Immature natural killer cell (primary cell): ENCODE measurements at regions not wholly inside any gene's neighbourhood (a gene's known extent, or its start where the extent isn't known, plus 50 kb on each side); places are given as distances from the start of the nearest gene placed in this dataset.

Experiments
- DNase-seq, 3 donors: peaks; one replicate each; pipeline ENCODE4 v3.0.0; 2022; ENCODE audit warnings: mixed read lengths in 1 of 3
- H3K27ac Mint-ChIP-seq, 6 donors: one replicate each; pipeline ENCODE4 v1.8.0; 2020; ENCODE audit warnings: mixed read lengths in 6 of 6, mild to moderate bottlenecking in 5 of 6, inconsistent platforms in 4 of 6, moderate library complexity in 3 of 6
- H3K27me3 Mint-ChIP-seq, 3 donors: one replicate each; pipeline ENCODE4 v1.8.0; 2020 to 2021; ENCODE audit warnings: low read depth in 3 of 3, mild to moderate bottlenecking in 3 of 3, mixed read lengths in 3 of 3, moderate library complexity in 3 of 3, inconsistent platforms in 1 of 3
- H3K36me3 Mint-ChIP-seq, 3 donors: one replicate each; pipeline ENCODE4 v1.8.0; 2020; ENCODE audit warnings: mixed read lengths in 3 of 3, inconsistent platforms in 2 of 3, mild to moderate bottlenecking in 2 of 3
- H3K4me1 Mint-ChIP-seq, 2 donors: one replicate each; pipeline ENCODE4 v1.8.0; 2020; ENCODE audit warnings: inconsistent platforms in 2 of 2, mild to moderate bottlenecking in 2 of 2, mixed read lengths in 2 of 2, moderate library complexity in 1 of 2
- H3K4me3 Mint-ChIP-seq, 5 donors: one replicate each; pipeline ENCODE4 v1.8.0; 2020; ENCODE audit warnings: mild to moderate bottlenecking in 5 of 5, mixed read lengths in 5 of 5, inconsistent platforms in 3 of 5, moderate library complexity in 3 of 5
- H3K9me3 Mint-ChIP-seq, 6 donors: one replicate each; pipeline ENCODE4 v1.8.0; 2020; ENCODE audit warnings: mild to moderate bottlenecking in 6 of 6, mixed read lengths in 6 of 6, inconsistent platforms in 4 of 6, moderate library complexity in 3 of 6

- H3K4me3 Mint-ChIP-seq: no peak overlapping the region
- H3K27me3 Mint-ChIP-seq: peaks cover 8 to 12% (median 10%) of the 10 kb centered on the region in 3 donors
- H3K9me3 Mint-ChIP-seq: peaks cover 0 to 2% (median 0%) of the 10 kb centered on the region in 6 donors
- DNase-seq: no peak
- H3K36me3 Mint-ChIP-seq: no peaks in the 10 kb centered on the region
- H3K4me1 Mint-ChIP-seq: peaks cover 5 to 8% of the 10 kb centered on the region in 2 donors
- no peak overlapping the region for H3K27ac Mint-ChIP-seq
Measured at GRCh38 chr3:194080913-194081800, 54.8 kb upstream of the HES1 start.

GRCh38 chr3:194081826-194082225 is 54.1 kb upstream of the HES1 start:
- no peak overlapping the region for H3K27ac Mint-ChIP-seq
- peaks cover 5 to 8% of the 10 kb centered on the region in 2 donors for H3K4me1 Mint-ChIP-seq
- peaks cover 10 to 12% (median 10%) of the 10 kb centered on the region in 3 donors for H3K27me3 Mint-ChIP-seq
- peaks cover 0 to 2% (median 0%) of the 10 kb centered on the region in 6 donors for H3K9me3 Mint-ChIP-seq
- no peak overlapping the region for H3K4me3 Mint-ChIP-seq
- no peaks in the 10 kb centered on the region for H3K36me3 Mint-ChIP-seq
- DNase-seq: no peak

GRCh38 chr3:194082743-194083636 is 53.0 kb upstream of the HES1 start:
- peaks cover 5 to 8% of the 10 kb centered on the region in 2 donors for H3K4me1 Mint-ChIP-seq
- peaks cover 4 to 11% (median 8%) of the 10 kb centered on the region in 3 donors for H3K27me3 Mint-ChIP-seq
- no peak overlapping the region for H3K27ac Mint-ChIP-seq

GRCh38 chr3:194083637-194084224 is 52.2 kb upstream of the HES1 start:
- Mint-ChIP-seq H3K27ac (no peak overlapping the region), H3K27me3 (peaks cover 4 to 12% (median 4%) of the 10 kb centered on the region in 3 donors)

More at GRCh38 chr3:194082743-194083636, 53.0 kb upstream of the HES1 start:
- DNase-seq: no peak
- H3K4me3 Mint-ChIP-seq: no peak overlapping the region
- peaks cover 0 to 2% (median 0%) of the 10 kb centered on the region in 6 donors for H3K9me3 Mint-ChIP-seq
- no peaks in the 10 kb centered on the region for H3K36me3 Mint-ChIP-seq

GRCh38 chr3:194084284-194084683 is 51.7 kb upstream of the HES1 start:
- Mint-ChIP-seq H3K27me3 (peaks cover 2 to 12% (median 4%) of the 10 kb centered on the region in 3 donors), H3K4me1 (peaks cover 4 to 8% of the 10 kb centered on the region in 2 donors), H3K36me3 (no peaks in the 10 kb centered on the region), H3K9me3 (peaks cover 0 to 2% (median 0%) of the 10 kb centered on the region in 6 donors), H3K4me3 (no peak overlapping the region), H3K27ac (no peak overlapping the region)
- peak in 1 of 3 donors; percentile 7 for DNase-seq

More at GRCh38 chr3:194083637-194084224, 52.2 kb upstream of the HES1 start:
- no peaks in the 10 kb centered on the region for H3K36me3 Mint-ChIP-seq
- H3K4me1 Mint-ChIP-seq: peaks cover 5 to 8% of the 10 kb centered on the region in 2 donors
- DNase-seq: no peak
- H3K9me3 Mint-ChIP-seq: peaks cover 0 to 2% (median 0%) of the 10 kb centered on the region in 6 donors
- H3K4me3 Mint-ChIP-seq: no peak overlapping the region
